Skeletal muscle satellite cell (primary cell): ENCODE measurements at regions not wholly inside any gene's neighbourhood (a gene's known extent, or its start where the extent isn't known, plus 50 kb on each side); places are given as distances from the start of the nearest gene placed in this dataset.

Experiments
- H3K27me3 ChIP-seq: 2 replicates; pipeline ENCODE4 v1.7.0; 2013; ENCODE audit warnings: low read length; ENCODE audit not compliant: control insufficient read depth, insufficient read depth
- H3K36me3 ChIP-seq: 2 replicates; pipeline ENCODE4 v1.7.0; 2013; ENCODE audit warnings: mild to moderate bottlenecking, control low read depth, low read length; ENCODE audit not compliant: insufficient read depth
- H3K4me1 ChIP-seq: 2 replicates; pipeline ENCODE4 v1.7.0; 2013; ENCODE audit warnings: low read length; ENCODE audit not compliant: control insufficient read depth, insufficient read depth
- H3K4me2 ChIP-seq: 2 replicates; pipeline ENCODE4 v1.7.0; 2013; ENCODE audit warnings: mild to moderate bottlenecking, low read length
- H3K4me3 ChIP-seq: 2 replicates; pipeline ENCODE4 v1.7.0; 2013; ENCODE audit warnings: low read length
- H3K9ac ChIP-seq: 2 replicates; pipeline ENCODE4 v1.7.0; 2013; ENCODE audit warnings: mild to moderate bottlenecking, low read depth, low read length, moderate library complexity
- H3K9me3 ChIP-seq: replicated peaks from 2 replicates; pipeline ENCODE4 v1.7.0; 2013; ENCODE audit warnings: mild to moderate bottlenecking, control low read depth, low read length

DNA sequence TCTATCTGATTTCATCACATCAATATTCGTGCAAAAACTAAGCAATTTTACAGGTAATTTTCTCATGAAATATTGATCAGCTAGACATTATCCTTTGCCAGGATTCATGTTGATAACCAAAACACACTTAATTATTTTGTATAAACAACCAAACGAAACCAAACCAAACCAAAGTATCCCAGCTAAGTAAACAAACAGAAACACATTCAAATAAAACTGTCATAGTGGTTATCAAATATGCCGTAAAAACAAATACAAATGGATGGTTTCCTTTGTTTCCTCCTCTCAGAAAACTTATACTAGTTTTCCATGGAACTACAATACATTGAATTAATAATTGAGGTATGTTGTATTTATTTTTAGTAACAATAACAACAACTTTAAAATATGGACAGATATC, 777.4 kb downstream of the DSC3 start:
- no peak overlapping the region for H3K9ac ChIP-seq
- no peaks in the 10 kb centered on the region for H3K4me1 ChIP-seq
- H3K27me3 ChIP-seq: peaks cover 4% of the 10 kb centered on the region
- H3K36me3 ChIP-seq: no peaks in the 10 kb centered on the region
- no peak overlapping the region for H3K4me3 ChIP-seq
- no peak overlapping the region for H3K4me2 ChIP-seq
- no peaks in the 10 kb centered on the region for H3K9me3 ChIP-seq

DNA sequence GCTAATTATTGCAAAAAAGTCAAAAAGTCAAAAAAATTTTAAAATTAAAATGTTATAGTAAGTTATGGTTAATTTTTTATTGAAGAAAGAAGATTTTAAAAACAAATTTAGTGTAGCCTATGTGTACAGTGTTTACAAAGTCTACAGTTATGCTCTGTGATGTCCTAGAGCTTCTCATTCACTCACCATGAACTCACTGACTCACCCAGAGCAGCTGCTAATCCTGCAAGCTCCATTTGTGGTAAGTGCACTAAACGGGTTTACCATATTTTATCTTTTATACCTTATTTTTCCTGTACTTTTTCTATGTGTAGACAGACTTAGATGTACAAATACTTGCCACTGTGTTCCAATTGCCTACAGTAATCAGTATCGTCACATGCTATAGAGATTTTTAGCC, 788.2 kb downstream of the DSC3 start:
- H3K4me2 ChIP-seq: no peak overlapping the region
- no peak overlapping the region for H3K4me3 ChIP-seq
- no peaks in the 10 kb centered on the region for H3K27me3 ChIP-seq

DNA sequence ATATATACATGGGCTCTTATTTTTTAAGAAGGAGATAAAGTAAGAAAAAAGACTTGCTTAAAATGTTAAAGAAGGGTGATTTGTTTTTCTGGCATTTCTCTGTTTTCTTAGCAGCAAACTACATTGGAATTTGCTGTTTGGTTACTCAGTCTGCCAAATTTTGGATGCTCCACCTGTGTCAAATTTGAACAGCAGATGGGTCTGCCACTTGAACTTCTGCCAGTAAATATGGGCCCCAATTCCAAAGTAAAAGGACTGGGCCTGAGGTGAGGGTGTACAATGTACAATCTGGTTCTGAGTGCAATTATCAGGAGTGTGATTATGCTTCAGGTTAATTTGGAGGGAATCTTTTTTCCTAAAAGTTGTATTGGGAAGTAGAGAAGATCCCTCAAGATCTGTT, 794.5 kb downstream of the DSC3 start:
- Histone ChIP-seq H3K36me3 (no peaks in the 10 kb centered on the region), H3K27me3 (no peaks in the 10 kb centered on the region), H3K9me3 (no peaks in the 10 kb centered on the region), H3K9ac (no peak overlapping the region), H3K4me2 (no peak overlapping the region), H3K4me3 (no peak overlapping the region), H3K4me1 (no peaks in the 10 kb centered on the region)

More for the DNA sequence above, 788.2 kb downstream of the DSC3 start:
- Histone ChIP-seq H3K36me3 (no peaks in the 10 kb centered on the region), H3K4me1 (no peaks in the 10 kb centered on the region), H3K9me3 (no peaks in the 10 kb centered on the region), H3K9ac (no peak overlapping the region)

DNA sequence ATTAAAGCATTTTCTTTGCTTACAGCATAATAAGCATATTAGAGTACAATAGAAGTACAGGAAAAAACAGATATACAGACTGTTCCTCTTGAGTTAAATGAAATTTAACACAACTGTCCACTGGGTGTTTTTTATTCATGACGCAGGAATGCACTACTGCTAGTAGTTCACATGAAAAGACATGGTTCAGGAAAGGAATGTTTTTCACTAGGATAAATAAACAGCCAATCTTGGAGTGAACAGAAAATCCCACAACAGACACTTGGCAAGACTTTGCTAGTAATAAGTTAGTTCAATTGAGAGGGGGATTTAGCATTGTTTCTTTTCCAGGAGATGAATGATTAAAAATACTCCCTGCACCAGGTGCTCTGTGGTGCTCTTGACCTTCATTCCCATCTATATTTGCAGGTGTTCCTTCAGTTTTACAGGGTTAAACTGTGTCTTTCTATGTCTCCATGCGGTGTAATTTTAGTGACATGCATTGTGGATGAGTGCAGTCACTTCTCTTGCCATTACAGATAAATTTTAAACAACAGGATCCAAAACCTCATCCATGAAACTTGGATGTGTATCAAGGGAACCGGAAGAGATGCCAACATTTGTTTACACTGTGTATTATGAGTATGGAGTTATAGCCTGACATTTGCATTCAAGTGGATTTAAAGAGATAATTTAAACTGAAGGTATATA, 796.6 kb downstream of the DSC3 start:
- Histone ChIP-seq H3K9me3 (no peaks in the 10 kb centered on the region), H3K4me2 (no peak overlapping the region), H3K4me3 (no peak overlapping the region), H3K9ac (no peak overlapping the region), H3K36me3 (no peaks in the 10 kb centered on the region), H3K27me3 (no peaks in the 10 kb centered on the region), H3K4me1 (no peaks in the 10 kb centered on the region)

DNA sequence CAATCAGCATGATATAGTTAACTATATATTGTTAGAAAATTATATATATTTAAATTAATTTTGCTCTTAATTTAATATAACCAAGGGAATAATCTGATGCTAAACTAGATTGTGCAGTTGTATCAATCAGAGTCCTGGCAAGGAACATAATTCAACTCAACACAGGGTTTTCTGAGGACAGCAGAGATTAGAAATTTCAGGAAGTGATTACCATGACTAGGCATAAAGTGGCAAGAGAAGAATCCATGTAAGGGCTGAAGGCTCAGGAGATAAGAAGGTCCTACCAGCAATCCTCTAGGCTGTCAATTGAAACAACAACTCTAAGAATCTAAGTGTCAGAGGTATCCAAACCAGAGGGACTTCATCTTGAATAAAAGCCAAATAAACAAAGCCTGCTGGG, 807.8 kb downstream of the DSC3 start:
- H3K27me3 ChIP-seq: no peaks in the 10 kb centered on the region
- H3K4me1 ChIP-seq: no peaks in the 10 kb centered on the region
- H3K4me3 ChIP-seq: no peak overlapping the region
- no peaks in the 10 kb centered on the region for H3K36me3 ChIP-seq
- H3K9ac ChIP-seq: no peak overlapping the region
- H3K9me3 ChIP-seq: no peaks in the 10 kb centered on the region
- no peak overlapping the region for H3K4me2 ChIP-seq

DNA sequence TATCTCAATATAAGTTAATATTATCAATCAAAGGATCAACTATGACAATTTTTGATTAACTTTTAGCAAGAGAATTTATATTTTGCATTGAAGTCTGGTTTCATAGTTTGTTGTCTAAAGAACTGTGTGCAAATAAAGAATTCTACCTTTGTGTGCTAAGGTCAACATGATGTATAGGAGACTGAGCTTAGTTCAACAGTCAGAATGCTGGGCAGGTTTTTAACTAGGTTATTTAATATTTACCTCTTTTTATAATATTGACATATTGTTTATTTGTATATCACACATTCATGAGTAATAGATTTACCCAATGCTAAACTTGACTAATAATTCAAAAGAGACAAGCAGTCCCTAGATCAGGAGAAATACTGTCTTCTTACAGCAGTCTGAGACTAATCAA, 831.4 kb downstream of the DSC3 start:
- Histone ChIP-seq H3K36me3 (no peaks in the 10 kb centered on the region), H3K4me2 (no peak overlapping the region), H3K4me3 (no peak overlapping the region), H3K9ac (no peak overlapping the region), H3K4me1 (no peaks in the 10 kb centered on the region), H3K27me3 (no peaks in the 10 kb centered on the region), H3K9me3 (no peaks in the 10 kb centered on the region)

DNA sequence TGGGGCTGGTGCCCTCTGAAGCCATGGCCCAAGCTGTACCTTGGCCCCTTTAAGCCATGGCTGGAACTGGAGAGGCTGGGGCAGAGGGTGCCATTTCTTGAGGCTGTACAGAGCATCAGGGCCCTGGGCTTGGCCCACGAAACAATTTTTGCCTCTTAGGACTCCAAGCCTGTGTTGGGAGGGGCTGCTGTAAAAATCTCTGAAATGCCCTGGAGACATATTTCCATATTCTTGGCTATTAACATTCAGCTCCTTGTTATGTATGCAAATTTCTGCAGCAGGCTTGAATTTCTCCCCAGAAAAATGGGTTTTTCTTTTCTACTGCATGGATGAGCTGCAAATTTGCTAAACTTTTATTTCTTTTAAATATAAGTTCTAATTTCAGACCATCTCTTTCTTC, 834.0 kb downstream of the DSC3 start:
- H3K4me3 ChIP-seq: no peak overlapping the region
- no peak overlapping the region for H3K4me2 ChIP-seq
- no peaks in the 10 kb centered on the region for H3K9me3 ChIP-seq
- no peak overlapping the region for H3K9ac ChIP-seq
- H3K4me1 ChIP-seq: no peaks in the 10 kb centered on the region
- H3K27me3 ChIP-seq: no peaks in the 10 kb centered on the region
- H3K36me3 ChIP-seq: no peaks in the 10 kb centered on the region

DNA sequence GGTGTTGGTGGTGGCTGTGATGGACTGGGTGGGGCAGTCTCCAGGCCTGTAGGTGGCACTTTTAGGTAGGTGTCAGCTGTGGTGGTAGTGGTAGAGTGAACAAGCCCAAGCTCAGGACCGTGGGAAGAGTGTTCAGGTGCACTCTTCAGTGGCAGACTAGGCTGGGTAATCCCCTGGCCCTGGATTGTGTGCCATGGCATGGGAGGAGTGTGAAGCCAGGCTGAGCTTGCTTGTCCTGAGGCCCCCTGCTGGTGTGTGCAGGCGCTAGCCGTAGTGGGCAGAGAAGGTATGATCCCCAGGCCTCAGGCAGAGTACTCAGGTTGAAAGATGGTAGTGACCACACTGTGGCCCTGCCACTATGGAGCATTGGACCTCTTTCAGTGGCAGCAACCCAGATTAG, 850.3 kb downstream of the DSC3 start:
- Histone ChIP-seq H3K4me3 (no peak overlapping the region), H3K4me2 (no peak overlapping the region), H3K9me3 (no peaks in the 10 kb centered on the region), H3K36me3 (no peaks in the 10 kb centered on the region), H3K4me1 (no peaks in the 10 kb centered on the region), H3K9ac (no peak overlapping the region), H3K27me3 (no peaks in the 10 kb centered on the region)

DNA sequence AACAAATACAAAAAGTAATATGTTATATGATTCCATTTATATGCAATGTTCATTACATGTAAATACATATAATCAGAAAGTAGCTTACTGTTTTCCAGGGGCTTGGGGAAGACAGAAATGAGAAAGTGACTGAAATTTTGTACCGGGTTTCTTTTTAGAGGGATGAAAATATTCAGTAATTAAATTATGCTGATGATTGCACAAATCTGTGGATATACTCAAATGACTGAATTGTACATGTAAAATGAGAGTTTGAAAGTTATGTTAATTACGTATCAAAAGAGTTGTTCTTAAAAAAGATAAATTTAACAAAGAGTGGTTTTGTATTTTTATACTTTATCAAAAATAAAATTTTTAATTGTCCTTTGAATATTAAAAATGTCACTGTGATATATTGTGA, 856.3 kb downstream of the DSC3 start:
- Histone ChIP-seq H3K4me1 (no peaks in the 10 kb centered on the region), H3K9ac (no peak overlapping the region), H3K4me3 (no peak overlapping the region), H3K9me3 (no peaks in the 10 kb centered on the region), H3K4me2 (no peak overlapping the region), H3K36me3 (no peaks in the 10 kb centered on the region), H3K27me3 (no peaks in the 10 kb centered on the region)

DNA sequence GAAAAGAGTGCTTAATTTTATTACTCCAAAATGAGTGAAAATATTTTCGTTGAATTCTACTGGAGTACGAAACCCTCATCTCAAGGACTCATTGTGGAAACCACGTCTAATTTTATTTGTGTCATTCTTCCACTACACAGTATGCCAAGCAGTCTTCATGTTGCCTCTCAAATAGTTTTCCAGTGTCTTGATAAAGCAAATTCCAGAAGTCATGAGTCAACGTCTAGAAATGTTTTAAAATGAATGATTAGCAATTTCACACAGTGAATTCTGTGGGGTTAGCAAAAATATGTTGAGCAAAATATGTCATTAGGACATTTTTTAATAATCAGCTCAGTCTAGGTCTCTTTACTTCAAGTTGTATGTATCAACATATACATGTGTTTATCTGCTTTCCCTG, 865.5 kb downstream of the DSC3 start:
- Histone ChIP-seq H3K9me3 (no peaks in the 10 kb centered on the region), H3K4me3 (no peak overlapping the region), H3K36me3 (no peaks in the 10 kb centered on the region), H3K9ac (no peak overlapping the region), H3K4me1 (no peaks in the 10 kb centered on the region), H3K27me3 (no peaks in the 10 kb centered on the region), H3K4me2 (no peak overlapping the region)

DNA sequence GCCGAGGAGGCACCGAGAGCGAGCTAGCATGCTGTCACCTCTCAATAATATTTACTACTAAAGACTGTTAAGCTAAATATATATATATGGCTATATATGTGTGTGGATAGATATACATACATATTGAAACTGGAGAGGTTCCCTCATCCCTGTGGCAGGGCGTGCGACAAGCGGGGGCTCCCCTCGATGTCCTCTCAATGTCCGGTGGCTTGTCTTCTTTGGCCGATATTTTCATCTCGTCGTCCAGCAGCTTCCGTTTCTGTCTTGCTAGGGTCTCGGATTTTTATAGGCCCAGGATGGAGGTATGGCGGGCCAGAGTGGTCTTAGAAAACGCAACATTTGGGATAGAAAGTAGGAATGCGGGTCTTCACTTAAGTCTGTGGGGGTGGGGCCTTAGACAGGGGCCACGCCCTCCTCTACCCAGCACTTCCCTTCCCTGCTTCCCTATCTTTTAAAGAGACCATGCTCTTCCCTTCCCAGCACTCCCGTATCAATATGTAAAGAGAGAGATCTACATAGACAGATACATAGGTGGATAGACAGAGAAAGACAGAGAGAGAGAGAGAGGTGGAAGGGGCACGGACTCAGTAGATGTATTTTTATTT, 866.8 kb downstream of the DSC3 start:
- H3K4me2 ChIP-seq: no peak overlapping the region
- H3K9me3 ChIP-seq: no peaks in the 10 kb centered on the region
- H3K27me3 ChIP-seq: no peaks in the 10 kb centered on the region
- no peak overlapping the region for H3K9ac ChIP-seq
- H3K4me3 ChIP-seq: no peak overlapping the region
- H3K36me3 ChIP-seq: no peaks in the 10 kb centered on the region
- H3K4me1 ChIP-seq: no peaks in the 10 kb centered on the region

DNA sequence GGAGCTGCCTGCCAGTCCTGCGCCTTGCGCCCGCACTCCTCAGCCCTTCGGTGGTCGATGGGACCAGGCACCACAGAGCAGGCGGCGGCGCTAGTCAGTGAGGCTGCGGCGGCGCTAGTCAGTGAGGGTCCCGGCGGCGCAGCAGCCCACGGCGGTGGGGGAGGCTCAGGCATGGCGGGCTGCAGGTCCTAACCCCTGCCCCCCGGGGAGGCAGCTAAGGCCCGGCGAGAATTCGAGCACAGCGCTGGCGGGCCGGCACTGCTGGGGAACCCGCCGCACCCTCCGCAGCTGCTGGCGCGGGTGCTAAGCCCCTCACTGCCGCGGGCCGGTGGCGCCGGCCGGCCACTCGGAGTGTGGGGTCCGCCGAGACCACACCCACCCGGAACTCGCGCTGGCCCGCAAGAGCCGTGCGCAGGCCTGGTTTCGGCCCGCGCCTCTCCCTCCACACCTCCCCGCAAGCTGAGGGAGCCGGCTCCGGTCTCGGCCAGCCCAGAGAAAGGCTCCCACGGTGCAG, 867.4 kb downstream of the DSC3 start:
- Histone ChIP-seq H3K9ac (no peak overlapping the region), H3K4me3 (no peak overlapping the region), H3K27me3 (no peaks in the 10 kb centered on the region), H3K36me3 (no peaks in the 10 kb centered on the region), H3K9me3 (no peaks in the 10 kb centered on the region), H3K4me1 (no peaks in the 10 kb centered on the region), H3K4me2 (no peak overlapping the region)
